ENCODE measurements at regions not wholly inside any gene's neighbourhood (a gene's known extent, or its start where the extent isn't known, plus 50 kb on each side); places are given as distances from the start of the nearest gene placed in this dataset.

DNA sequence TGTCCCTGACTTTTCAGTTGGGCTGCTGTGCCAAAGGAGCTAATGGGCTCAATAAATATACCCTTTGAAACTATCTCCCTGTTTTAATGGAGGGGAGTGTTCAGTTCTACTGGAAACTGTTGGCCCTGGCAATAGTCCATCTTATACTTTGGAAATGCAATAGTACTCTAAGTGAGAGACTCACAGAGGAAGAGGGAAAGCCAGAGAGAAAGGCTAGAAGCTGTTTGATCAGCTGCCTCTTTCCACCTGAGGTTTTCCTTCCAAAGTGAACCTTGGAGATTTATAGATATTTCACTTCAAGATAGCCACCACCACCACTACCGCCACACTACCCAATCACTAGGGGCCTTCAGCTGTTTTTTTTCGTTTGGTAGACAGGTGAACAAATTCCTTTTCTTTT is 93.6 kb upstream of the CCDC91 start:
- TF ChIP-seq POLR2AphosphoS5 (IDR thresholded peaks at IDR 0.05): no peak
- no peak for TF ChIP-seq CTCF (IDR thresholded peaks at IDR 0.05)
- no peak for TF ChIP-seq POLR2A (IDR thresholded peaks at IDR 0.05)

Measured in upper lobe of left lung (tissue), 4 donors.